Keratinocyte (primary cell): ENCODE measurements at regions not wholly inside any gene's neighbourhood (a gene's known extent, or its start where the extent isn't known, plus 50 kb on each side); places are given as distances from the start of the nearest gene placed in this dataset.

ENCODE experiments used
- DNase-seq: peaks from one replicate; pipeline ENCODE4 v3.0.0-alpha.2; 2011; ENCODE audit warnings: low read depth, missing footprints, low spot score
- FAIRE-seq: peaks from 2 replicates; lab custom pipeline; 2011; peaks lifted over from hg19 to GRCh38; lab: Jason Lieb, UNC
- H2AFZ ChIP-seq: 2 replicates; pipeline ENCODE4 v1.6.0; 2012; ENCODE audit warnings: low read length, control low read depth, inconsistent platforms; ENCODE audit not compliant: control insufficient read depth
- H3K27ac ChIP-seq: 2 replicates; pipeline ENCODE4 v1.5.1; 2011; ENCODE audit warnings: low read length; ENCODE audit not compliant: control insufficient read depth, insufficient read depth
- H3K27me3 ChIP-seq: 3 replicates; pipeline ENCODE4 v1.6.0; 2011; ENCODE audit warnings: low read length; ENCODE audit not compliant: control insufficient read depth, insufficient read depth; ENCODE audit errors: extremely low read depth
- H3K36me3 ChIP-seq, 2 experiments: 2 replicates in 1 of 2; 3 replicates in 1 of 2; pipeline ENCODE4 v1.5.1; 2011; ENCODE audit warnings: low read length in 2 of 2, mild to moderate bottlenecking in 1 of 2; ENCODE audit not compliant: control insufficient read depth in 2 of 2, insufficient read depth in 2 of 2; ENCODE audit errors: extremely low read depth in 1 of 2
- H3K4me1 ChIP-seq: 3 replicates; pipeline ENCODE4 v1.5.1; 2011; ENCODE audit warnings: low read length; ENCODE audit not compliant: control insufficient read depth, insufficient read depth; ENCODE audit errors: extremely low read depth
- H3K4me2 ChIP-seq: 3 replicates; pipeline ENCODE4 v1.6.0; 2011; ENCODE audit warnings: low read depth, low read length; ENCODE audit not compliant: control insufficient read depth, insufficient read depth; ENCODE audit errors: extremely low read depth
- H3K4me3 ChIP-seq, 3 experiments: fragments of 200-600 bp in 1 of 3; sonication (generic) in 1 of 3; 2 replicates in 2 of 3; 3 replicates in 1 of 3; pipeline ENCODE4 v1.5.1; 2011 to 2016; ENCODE audit warnings: low read length in 3 of 3, mild to moderate bottlenecking in 3 of 3, control low read depth in 2 of 3, inconsistent platforms in 1 of 3, low read depth in 1 of 3, mixed read lengths in 1 of 3, mixed run types in 1 of 3, moderate library complexity in 1 of 3; ENCODE audit not compliant: control insufficient read depth in 2 of 3, insufficient read depth in 2 of 3; ENCODE audit errors: extremely low read depth in 1 of 3
- H3K79me2 ChIP-seq: 2 replicates; pipeline ENCODE4 v1.6.0; 2012; ENCODE audit warnings: low read length; ENCODE audit not compliant: control insufficient read depth, insufficient read depth
- H3K9ac ChIP-seq: 3 replicates; pipeline ENCODE4 v1.6.0; 2011; ENCODE audit warnings: low read length; ENCODE audit not compliant: control insufficient read depth, insufficient read depth; ENCODE audit errors: extremely low read depth
- H3K9me1 ChIP-seq: 3 replicates; pipeline ENCODE4 v1.6.0; 2011; ENCODE audit warnings: low read length; ENCODE audit not compliant: control insufficient read depth, insufficient read depth; ENCODE audit errors: extremely low read depth
- H3K9me3 ChIP-seq: 2 replicates; pipeline ENCODE4 v1.5.1; 2012; ENCODE audit warnings: low read depth, low read length; ENCODE audit not compliant: control insufficient read depth
- H4K20me1 ChIP-seq: 3 replicates; pipeline ENCODE4 v1.6.0; 2011; ENCODE audit warnings: low read length; ENCODE audit not compliant: control insufficient read depth, insufficient read depth; ENCODE audit errors: extremely low read depth
- EZH2 ChIP-seq: IDR thresholded peaks from one replicate; pipeline ENCODE4 v1.6.1; 2012; ENCODE audit warnings: inconsistent platforms, mild to moderate bottlenecking, low read length, moderate library complexity
- dilution Hi-C: fragments of 300-500 bp; cut with MboI; formaldehyde crosslinking; loops from one replicate; pipeline ENCODE4 v1.7.0; 2020; ENCODE audit warnings: low sequenced_read_pairs; ENCODE audit not compliant: extremely low pct_ligation_motif_present
- TF ChIP-seq, protein P1 (sequence below), 3 experiments: IDR thresholded peaks in 1 of 3; conservative IDR thresholded peaks in 1 of 3; optimal IDR thresholded peaks in 1 of 3; 2 replicates in 2 of 3; 3 replicates in 1 of 3; pipeline versions ENCODE3 to v1.5.1; 2011; ENCODE audit warnings: low read length in 3 of 3, mild to moderate bottlenecking in 3 of 3, moderate library complexity in 2 of 3, control low read depth in 1 of 3, inconsistent platforms in 1 of 3; ENCODE audit not compliant: insufficient read depth in 2 of 3; ENCODE audit errors: extremely low read depth in 1 of 3

DNA sequence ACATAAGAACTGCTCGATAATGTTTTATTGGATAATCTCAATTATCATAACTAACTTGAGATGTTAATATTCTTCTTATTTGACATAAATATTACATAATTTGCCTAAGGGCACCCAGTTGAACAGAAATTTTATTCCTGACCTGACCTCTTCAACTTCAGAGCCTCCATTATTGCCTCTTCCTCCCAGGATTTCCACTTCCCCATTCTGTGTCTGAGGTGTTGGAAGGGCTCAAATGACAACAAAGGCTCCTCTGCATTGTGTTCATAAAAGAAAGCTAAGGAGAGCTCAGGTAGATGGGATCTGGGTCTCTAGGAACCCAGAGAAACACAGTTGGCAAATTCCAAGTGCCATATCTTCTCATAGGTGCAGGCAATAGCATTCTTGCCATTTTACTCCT lies 61.2 kb upstream of the ARHGAP20 start:
- no peaks in the 10 kb centered on the region for H3K79me2 ChIP-seq
- H3K4me2 ChIP-seq, result no peak overlapping the region
- H3K4me3 ChIP-seq, result no peak overlapping the region
- H3K27ac ChIP-seq, result no peak overlapping the region
- no peak for FAIRE-seq
- no peaks in the 10 kb centered on the region for H3K36me3 ChIP-seq
- no peaks in the 10 kb centered on the region for H4K20me1 ChIP-seq
- dilution Hi-C loops, result no loop called here
- no peak overlapping the region for H2AFZ ChIP-seq
- peaks cover 6% of the 10 kb centered on the region for H3K4me1 ChIP-seq
- H3K9me1 ChIP-seq, result no peaks in the 10 kb centered on the region
- no peak overlapping the region for H3K9ac ChIP-seq
- no peaks in the 10 kb centered on the region for H3K9me3 ChIP-seq
- TF ChIP-seq, protein P1, sequence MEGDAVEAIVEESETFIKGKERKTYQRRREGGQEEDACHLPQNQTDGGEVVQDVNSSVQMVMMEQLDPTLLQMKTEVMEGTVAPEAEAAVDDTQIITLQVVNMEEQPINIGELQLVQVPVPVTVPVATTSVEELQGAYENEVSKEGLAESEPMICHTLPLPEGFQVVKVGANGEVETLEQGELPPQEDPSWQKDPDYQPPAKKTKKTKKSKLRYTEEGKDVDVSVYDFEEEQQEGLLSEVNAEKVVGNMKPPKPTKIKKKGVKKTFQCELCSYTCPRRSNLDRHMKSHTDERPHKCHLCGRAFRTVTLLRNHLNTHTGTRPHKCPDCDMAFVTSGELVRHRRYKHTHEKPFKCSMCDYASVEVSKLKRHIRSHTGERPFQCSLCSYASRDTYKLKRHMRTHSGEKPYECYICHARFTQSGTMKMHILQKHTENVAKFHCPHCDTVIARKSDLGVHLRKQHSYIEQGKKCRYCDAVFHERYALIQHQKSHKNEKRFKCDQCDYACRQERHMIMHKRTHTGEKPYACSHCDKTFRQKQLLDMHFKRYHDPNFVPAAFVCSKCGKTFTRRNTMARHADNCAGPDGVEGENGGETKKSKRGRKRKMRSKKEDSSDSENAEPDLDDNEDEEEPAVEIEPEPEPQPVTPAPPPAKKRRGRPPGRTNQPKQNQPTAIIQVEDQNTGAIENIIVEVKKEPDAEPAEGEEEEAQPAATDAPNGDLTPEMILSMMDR (optimal IDR thresholded peaks at IDR 0.05 in 1 of 3, IDR thresholded peaks at IDR 0.05 in 1 of 3, conservative IDR thresholded peaks at IDR 0.05 in 1 of 3; ENCODE audit: extremely low read depth in 1 of 3, insufficient read depth in 2 of 3, low read length in 3 of 3), result no peak
- TF ChIP-seq EZH2, result no peak
- H3K27me3 ChIP-seq, result no peaks in the 10 kb centered on the region
- no peak for DNase-seq

DNA sequence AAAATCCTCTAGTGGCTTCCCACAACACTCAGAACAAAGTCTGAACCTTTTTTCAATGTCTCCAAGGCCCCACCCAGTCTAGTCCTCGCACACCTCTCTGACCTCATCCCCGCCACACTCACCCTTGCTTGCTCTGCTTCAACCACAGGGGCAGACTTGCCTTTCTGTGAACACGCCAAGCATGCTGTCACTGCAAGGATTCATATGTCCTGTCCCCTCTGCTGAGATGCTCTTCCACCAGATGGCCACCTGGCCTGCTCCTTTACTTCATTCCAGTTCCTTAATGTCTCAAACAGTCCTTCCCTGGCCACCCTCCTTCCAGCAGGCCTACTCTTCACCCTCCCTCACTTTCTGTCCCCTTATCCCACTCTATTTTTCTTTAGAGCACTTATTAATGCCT lies 60.6 kb upstream of the ARHGAP20 start:
- DNase-seq (no peak), FAIRE-seq (no peak)
- Histone ChIP-seq H3K4me3 (no peak overlapping the region), H4K20me1 (no peaks in the 10 kb centered on the region), H3K36me3 (no peaks in the 10 kb centered on the region), H3K27ac (no peak overlapping the region), H3K79me2 (no peaks in the 10 kb centered on the region), H3K4me1 (peaks cover 5% of the 10 kb centered on the region), H2AFZ (no peak overlapping the region), H3K27me3 (no peaks in the 10 kb centered on the region), H3K9me3 (no peaks in the 10 kb centered on the region), H3K9ac (no peak overlapping the region), H3K4me2 (no peak overlapping the region), H3K9me1 (no peaks in the 10 kb centered on the region)
- dilution Hi-C loops, result no loop called here
- no peak for TF ChIP-seq EZH2
- TF ChIP-seq, protein P1 (optimal IDR thresholded peaks at IDR 0.05 in 1 of 3, IDR thresholded peaks at IDR 0.05 in 1 of 3, conservative IDR thresholded peaks at IDR 0.05 in 1 of 3; ENCODE audit: extremely low read depth in 1 of 3, insufficient read depth in 2 of 3, low read length in 3 of 3), result peak in 1 of 3 experiments; percentile 35
